HG03432 (cell line): ENCODE measurements at regions not wholly inside any gene's neighbourhood (a gene's known extent, or its start where the extent isn't known, plus 50 kb on each side); places are given as distances from the start of the nearest gene placed in this dataset.

Experiments
- ATAC-seq: cut with Tn5 transposase; IDR thresholded peaks from one replicate; pipeline ENCODE4 v1.9.1; 2021; ENCODE audit warnings: mild to moderate bottlenecking, moderate library complexity; ENCODE audit not compliant: unreplicated experiment

- ATAC-seq = no peak
These were observed 61.7 kb upstream of the PPP2R2B start for GRCh38 chr5:146940295-146940694.

GRCh38 chr5:146944019-146944418 lies 65.5 kb upstream of the PPP2R2B start:
- ATAC-seq = no peak

- no peak for ATAC-seq
These were observed 66.4 kb upstream of the PPP2R2B start for GRCh38 chr5:146944764-146945616.

GRCh38 chr5:146945617-146946084 lies 67.1 kb upstream of the PPP2R2B start:
- ATAC-seq = no peak

- peak; percentile 59 for ATAC-seq
These were observed 68.8 kb upstream of the PPP2R2B start for GRCh38 chr5:146947181-146947941.

- no peak for ATAC-seq
These were observed 70.1 kb upstream of the PPP2R2B start for GRCh38 chr5:146948666-146949065.

- no peak for ATAC-seq
These were observed 73.6 kb upstream of the PPP2R2B start for GRCh38 chr5:146952168-146952567.

- ATAC-seq = no peak
These were observed 77.7 kb upstream of the PPP2R2B start for GRCh38 chr5:146956217-146956616.

- no peak for ATAC-seq
These were observed 80.8 kb upstream of the PPP2R2B start for GRCh38 chr5:146959360-146959759.

GRCh38 chr5:146962801-146963355 lies 84.3 kb upstream of the PPP2R2B start:
- ATAC-seq = no peak

- ATAC-seq = peak; percentile 97
These were observed 87.5 kb upstream of the PPP2R2B start for GRCh38 chr5:146965761-146966659.

GRCh38 chr5:146967646-146968045 lies 89.1 kb upstream of the PPP2R2B start:
- ATAC-seq = no peak

GRCh38 chr5:146971401-146971800 lies 92.8 kb upstream of the PPP2R2B start:
- no peak for ATAC-seq

GRCh38 chr5:146986469-146986868 lies 107.9 kb upstream of the PPP2R2B start:
- ATAC-seq = no peak

GRCh38 chr5:146993876-146994530 lies 115.4 kb upstream of the PPP2R2B start:
- ATAC-seq = no peak

- no peak for ATAC-seq
These were observed 117.3 kb upstream of the PPP2R2B start for GRCh38 chr5:146995878-146996277.

- ATAC-seq = no peak
These were observed 136.8 kb upstream of the PPP2R2B start for GRCh38 chr5:147015405-147015804.

GRCh38 chr5:147017191-147017590 lies 138.6 kb upstream of the PPP2R2B start:
- ATAC-seq = no peak

GRCh38 chr5:147017621-147018020 lies 139.1 kb upstream of the PPP2R2B start:
- ATAC-seq = no peak

- ATAC-seq = no peak
These were observed 140.3 kb upstream of the PPP2R2B start for GRCh38 chr5:147018812-147019211.
